ENCODE measurements at regions not wholly inside any gene's neighbourhood (a gene's known extent, or its start where the extent isn't known, plus 50 kb on each side); places are given as distances from the start of the nearest gene placed in this dataset.
"Not testable (repeated sequence)": the region's sequence is repeated elsewhere in the genome, so short reads cannot be mapped to it uniquely, and the experiment has no call there.

- no peak for DNase-seq
Measured at GRCh38 chr3:75395580-75396315, 268.4 kb upstream of the FRG2C start.

- no peak for DNase-seq
Measured at GRCh38 chr3:75396316-75396802, 267.8 kb upstream of the FRG2C start.

- DNase-seq, result not testable (repeated sequence)
Measured at GRCh38 chr3:75397486-75397885, 266.6 kb upstream of the FRG2C start.

GRCh38 chr3:75422101-75422945 lies 241.8 kb upstream of the FRG2C start:
- peak; percentile 16 for DNase-seq

GRCh38 chr3:75425379-75425778 lies 238.7 kb upstream of the FRG2C start:
- DNase-seq, result not testable (repeated sequence)

GRCh38 chr3:75427486-75427885 lies 236.6 kb upstream of the FRG2C start:
- not testable (repeated sequence) for DNase-seq

- not testable (repeated sequence) for DNase-seq
Measured at GRCh38 chr3:75427906-75428305, 236.2 kb upstream of the FRG2C start.

GRCh38 chr3:75429561-75430220 lies 234.4 kb upstream of the FRG2C start:
- peak; percentile 67 for DNase-seq

GRCh38 chr3:75430406-75430805 lies 233.7 kb upstream of the FRG2C start:
- DNase-seq, result not testable (repeated sequence)

- not testable (repeated sequence) for DNase-seq
Measured at GRCh38 chr3:75431120-75431519, 233.0 kb upstream of the FRG2C start.

GRCh38 chr3:75432466-75432865 lies 231.7 kb upstream of the FRG2C start:
- DNase-seq, result not testable (repeated sequence)

GRCh38 chr3:75432885-75433284 lies 231.2 kb upstream of the FRG2C start:
- peak; percentile 41 for DNase-seq

GRCh38 chr3:75433295-75433694 lies 230.8 kb upstream of the FRG2C start:
- not testable (repeated sequence) for DNase-seq

GRCh38 chr3:75434276-75434912 lies 229.7 kb upstream of the FRG2C start:
- peak; percentile 20 for DNase-seq

- peak; percentile 97 for DNase-seq
Measured at GRCh38 chr3:75434913-75435793, 229.0 kb upstream of the FRG2C start.

- not testable (repeated sequence) for DNase-seq
Measured at GRCh38 chr3:75435794-75436400, 228.2 kb upstream of the FRG2C start.

- DNase-seq, result not testable (repeated sequence)
Measured at GRCh38 chr3:75440986-75441385, 223.1 kb upstream of the FRG2C start.

- not testable (repeated sequence) for DNase-seq
Measured at GRCh38 chr3:75444634-75445033, 219.5 kb upstream of the FRG2C start.

GRCh38 chr3:75445234-75445633 lies 218.9 kb upstream of the FRG2C start:
- DNase-seq, result not testable (repeated sequence)

GRCh38 chr3:75446948-75447347 lies 217.2 kb upstream of the FRG2C start:
- not testable (repeated sequence) for DNase-seq

- DNase-seq, result not testable (repeated sequence)
Measured at GRCh38 chr3:75453328-75453727, 210.8 kb upstream of the FRG2C start.
